HG03108 (cell line): ENCODE measurements at regions not wholly inside any gene's neighbourhood (a gene's known extent, or its start where the extent isn't known, plus 50 kb on each side); places are given as distances from the start of the nearest gene placed in this dataset.

ENCODE experiments used
- ATAC-seq: cut with Tn5 transposase; IDR thresholded peaks from one replicate; pipeline ENCODE4 v1.9.1; 2021; ENCODE audit warnings: moderate library complexity; ENCODE audit not compliant: unreplicated experiment

DNA sequence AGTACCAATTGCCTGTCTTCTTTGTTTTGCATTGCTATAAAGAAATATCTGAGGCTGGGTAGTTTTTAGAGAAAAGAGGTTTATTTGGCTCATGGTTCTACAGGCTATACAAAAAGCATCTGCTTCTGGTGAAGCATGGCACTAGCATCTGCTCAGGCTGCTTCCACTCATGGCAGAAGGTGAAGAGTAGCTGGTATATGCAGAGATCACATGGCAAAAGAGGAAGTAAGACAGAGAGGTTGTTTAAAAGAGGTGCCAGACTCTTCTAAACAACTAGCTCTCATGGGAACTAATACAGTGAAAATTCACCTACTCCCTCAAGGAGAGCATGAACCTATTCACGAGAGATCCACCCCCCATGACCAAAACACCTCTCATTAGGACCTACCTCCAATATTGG lies 56.7 kb upstream of the GUCA2B start:
- ATAC-seq, result no peak

- ATAC-seq, result no peak
Observed at GRCh38 chr1:42089246-42089645, 64.0 kb upstream of the GUCA2B start.

DNA sequence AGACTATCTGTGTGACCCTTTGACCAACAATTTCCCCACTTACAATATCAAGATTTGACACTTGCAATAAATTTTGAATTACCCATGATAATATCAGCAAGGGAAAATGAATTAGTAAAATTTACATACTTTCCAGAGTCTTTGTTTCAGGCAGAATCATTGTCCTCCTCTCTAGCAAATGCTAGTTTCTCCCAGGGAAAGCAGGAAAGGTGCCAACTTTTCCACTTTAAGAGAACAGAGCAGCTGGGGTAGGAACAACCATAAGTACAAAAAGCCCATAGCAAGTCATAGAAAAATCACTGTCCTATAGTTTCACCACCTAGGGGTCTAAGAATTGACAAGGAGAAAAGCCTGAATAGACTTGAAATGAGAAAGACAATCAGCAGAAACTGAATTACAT lies 67.1 kb upstream of the GUCA2B start:
- no peak for ATAC-seq

DNA sequence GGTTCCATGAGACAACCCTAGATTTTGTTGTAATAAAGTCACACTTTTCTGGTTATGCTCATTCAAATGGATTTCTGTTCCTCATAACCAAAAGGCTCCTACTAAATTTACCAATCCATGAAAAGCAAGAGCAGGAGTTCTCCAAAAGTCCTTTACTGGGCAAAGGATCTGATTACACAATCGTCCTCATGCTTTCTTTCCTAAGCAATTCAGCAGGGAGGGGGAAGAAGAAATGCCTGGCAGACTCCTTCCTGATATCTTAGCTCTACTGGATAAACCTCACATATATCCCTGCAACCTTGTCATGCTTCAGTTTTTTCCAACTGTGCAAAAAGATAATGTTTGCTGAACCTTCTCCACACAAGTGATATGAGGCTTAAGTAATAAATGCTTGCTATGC lies 67.6 kb upstream of the GUCA2B start:
- no peak for ATAC-seq

- ATAC-seq, result no peak
Observed at GRCh38 chr1:42081475-42081874, 71.7 kb upstream of the GUCA2B start.

- ATAC-seq, result no peak
Observed at GRCh38 chr1:42075179-42075578, 78.0 kb upstream of the GUCA2B start.

DNA sequence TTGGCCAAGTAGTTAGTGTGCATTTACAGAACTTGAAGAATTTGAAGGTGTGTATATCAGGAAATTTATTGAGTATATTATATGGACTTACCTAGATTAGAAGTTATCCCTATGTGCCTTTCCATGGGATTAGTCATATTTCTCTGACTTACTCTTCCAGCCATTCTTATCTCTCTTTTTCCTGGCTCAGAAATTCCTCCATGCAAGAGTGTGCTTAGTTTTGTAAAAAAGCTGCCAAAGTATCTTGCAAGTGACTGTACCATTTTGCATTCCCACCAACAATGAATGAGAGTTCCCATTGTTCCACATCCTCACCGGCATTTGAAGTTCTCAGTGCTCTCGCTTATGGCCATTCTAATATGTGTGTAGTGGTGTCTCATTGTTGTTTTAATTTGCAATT lies 82.2 kb upstream of the GUCA2B start:
- no peak for ATAC-seq

DNA sequence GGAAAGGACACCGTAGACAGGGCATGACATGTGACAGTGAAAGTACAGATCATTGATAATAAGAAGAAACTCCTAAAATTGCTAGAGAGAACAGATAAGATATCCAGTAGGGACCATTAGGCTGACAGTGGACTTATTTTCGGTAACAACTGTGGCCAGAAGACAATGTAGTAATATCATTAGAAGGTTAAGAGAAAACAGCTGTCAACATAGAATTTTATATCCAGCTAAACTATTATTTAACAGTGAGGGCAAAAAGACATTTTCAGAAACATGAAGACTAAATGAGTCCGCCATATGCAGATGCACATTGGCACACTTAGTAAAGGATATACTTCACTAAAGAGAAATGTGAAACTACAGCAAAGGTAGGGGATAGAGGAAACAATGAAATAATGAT lies 95.4 kb upstream of the GUCA2B start:
- ATAC-seq, result no peak

- no peak for ATAC-seq
Observed at GRCh38 chr1:42056460-42056859, 96.8 kb upstream of the GUCA2B start.

DNA sequence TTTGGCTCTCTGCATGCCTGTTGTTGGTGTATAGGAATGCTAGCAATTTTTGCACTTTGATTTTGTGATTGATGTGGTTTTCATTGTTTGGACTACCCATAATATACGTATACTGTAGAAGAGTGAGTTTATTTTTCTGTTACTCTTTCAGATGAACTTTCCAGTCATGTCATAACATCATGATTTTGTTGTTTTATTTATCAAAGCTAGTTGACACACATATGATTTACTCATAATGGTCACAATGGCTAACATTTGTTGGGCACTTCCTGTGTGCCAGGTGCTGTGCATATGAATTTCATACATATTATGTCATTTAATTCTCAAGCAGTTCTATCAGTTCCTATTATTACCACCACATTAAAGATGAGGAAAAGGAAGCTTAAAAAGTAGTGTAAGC lies 98.1 kb upstream of the GUCA2B start:
- ATAC-seq, result no peak

DNA sequence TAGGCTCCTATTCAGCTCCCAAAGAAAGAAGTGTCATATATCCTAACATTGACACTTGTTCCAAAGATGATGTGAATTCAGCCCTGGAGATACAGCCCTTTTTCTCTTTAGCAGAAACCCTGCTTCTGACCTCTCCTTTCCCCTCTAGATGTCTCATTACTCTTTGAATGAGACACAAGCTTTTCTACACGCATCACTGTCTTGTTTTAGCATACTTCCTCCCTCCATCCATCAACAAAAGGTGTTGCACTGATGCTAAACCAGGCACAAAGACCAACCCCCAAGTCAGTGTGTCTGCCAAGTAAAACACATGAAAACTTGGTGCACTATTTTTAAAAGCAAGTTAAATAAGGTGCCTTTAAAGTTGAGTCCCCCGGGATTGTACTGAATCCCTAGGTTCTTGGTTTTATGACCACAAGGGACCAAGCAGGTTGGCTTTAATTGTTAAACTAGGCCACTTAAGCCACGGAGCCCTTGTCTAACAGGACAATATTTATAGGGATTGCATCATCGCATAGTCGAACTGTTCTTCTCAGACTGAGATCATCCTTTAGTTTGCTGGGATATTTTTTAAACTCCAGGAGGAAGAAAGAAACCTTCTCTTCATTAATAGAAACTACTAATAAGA lies 101.0 kb upstream of the GUCA2B start:
- ATAC-seq, result no peak

- no peak for ATAC-seq
Observed at GRCh38 chr1:42047508-42047880, 105.7 kb upstream of the GUCA2B start.

DNA sequence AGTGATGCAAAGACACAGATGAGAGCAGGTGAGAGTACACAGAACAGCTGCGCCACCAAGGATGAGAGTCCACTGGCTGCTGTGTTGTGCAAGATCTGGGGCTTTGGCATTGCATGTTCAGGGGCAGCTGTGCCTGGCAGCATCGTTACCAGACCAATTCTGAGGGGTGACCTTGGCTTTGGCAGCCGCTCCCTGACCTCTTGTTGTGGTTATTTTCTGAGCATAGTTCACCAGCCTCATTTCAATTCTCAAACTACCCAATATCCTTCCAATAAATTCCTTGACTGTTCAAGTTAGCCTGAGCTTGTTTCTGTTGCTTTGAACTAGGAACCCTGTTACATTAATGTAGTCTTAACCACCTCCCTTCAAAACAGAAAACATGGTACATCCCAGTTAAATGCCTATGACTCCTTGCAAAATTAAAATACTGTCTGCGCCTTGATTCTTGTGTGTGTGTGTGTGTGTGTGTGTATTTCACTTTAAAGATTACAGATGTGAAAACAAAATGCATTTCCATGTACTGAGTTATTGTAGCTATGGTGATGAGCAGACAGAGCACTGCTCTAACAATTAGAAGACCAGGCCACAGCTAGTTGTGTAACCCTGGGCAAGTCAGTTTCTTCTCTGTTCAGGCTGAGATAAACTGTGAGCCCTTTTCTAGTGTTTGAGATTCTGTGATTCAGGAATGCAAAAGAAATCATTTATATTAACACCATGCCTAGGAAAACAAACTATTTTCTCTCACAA lies 106.3 kb upstream of the GUCA2B start:
- ATAC-seq, result no peak

GRCh38 chr1:42044346-42044745 lies 108.9 kb upstream of the GUCA2B start:
- no peak for ATAC-seq

GRCh38 chr1:42043811-42044210 lies 109.4 kb upstream of the GUCA2B start:
- no peak for ATAC-seq

GRCh38 chr1:42043182-42043581 lies 110.0 kb upstream of the GUCA2B start:
- ATAC-seq, result no peak

GRCh38 chr1:42041031-42041430 lies 112.2 kb upstream of the GUCA2B start:
- no peak for ATAC-seq

- no peak for ATAC-seq
Observed at GRCh38 chr1:42040159-42040558, 113.1 kb upstream of the GUCA2B start.

- no peak for ATAC-seq
Observed at GRCh38 chr1:42038261-42038660, 114.9 kb upstream of the GUCA2B start.

- no peak for ATAC-seq
Observed at GRCh38 chr1:42037586-42037985, 115.6 kb upstream of the GUCA2B start.

- ATAC-seq, result no peak
Observed at GRCh38 chr1:42037161-42037560, 116.0 kb upstream of the GUCA2B start.

DNA sequence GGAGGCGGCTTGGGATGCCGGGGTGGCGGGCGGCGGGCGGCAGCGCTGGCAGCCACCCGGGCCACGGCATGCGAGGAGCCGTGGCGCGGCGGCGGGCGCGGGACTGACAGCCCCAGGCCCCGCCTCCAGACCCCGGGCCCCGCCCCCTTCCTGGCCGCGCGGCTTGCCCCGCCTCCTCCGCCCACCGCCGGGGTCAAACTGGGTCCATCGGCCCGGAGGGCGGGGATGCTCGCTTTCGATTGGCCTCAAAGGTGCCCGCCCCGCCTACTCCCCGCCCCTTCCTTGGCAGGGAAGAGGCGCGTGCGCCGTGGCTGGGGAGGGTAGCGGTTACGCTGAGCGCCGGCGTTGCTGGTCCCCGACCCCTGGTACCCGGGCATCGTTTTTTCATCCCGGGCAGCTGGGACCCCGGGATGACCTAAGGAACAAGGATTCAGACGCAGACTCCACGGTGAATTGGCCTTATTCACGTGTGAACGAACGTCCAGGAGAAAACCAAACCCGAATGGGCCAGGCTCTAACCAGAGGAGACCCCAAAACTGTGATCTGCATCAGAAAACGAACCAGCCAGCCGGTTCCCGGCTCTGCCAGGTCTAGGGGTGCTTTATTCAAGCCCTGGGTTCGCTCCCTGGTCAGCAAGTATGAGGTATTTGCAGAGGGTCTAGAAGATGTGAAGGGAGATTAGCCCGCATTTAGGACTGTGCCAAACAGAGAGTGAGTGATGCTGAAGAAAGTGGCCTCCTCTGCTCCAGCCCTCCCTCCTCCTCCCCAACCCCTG lies 117.2 kb upstream of the GUCA2B start:
- ATAC-seq, result peak; percentile 90
